Liver (tissue), 2 donors: ENCODE measurements at regions not wholly inside any gene's neighbourhood (a gene's known extent, or its start where the extent isn't known, plus 50 kb on each side); places are given as distances from the start of the nearest gene placed in this dataset.

Experiments
- CTCF ChIP-seq: fragments of 150-350 bp; IDR thresholded peaks from 2 replicates; pipeline ENCODE4 v1.5.1; 2017; ENCODE audit warnings: improper control_type of control experiment, low read depth, low read length; ENCODE audit not compliant: missing input control
- MAX ChIP-seq: IDR thresholded peaks from 2 replicates; pipeline ENCODE4 v1.6.1; 2016; ENCODE audit warnings: antibody characterized with exemption
- YY1 ChIP-seq: IDR thresholded peaks from 2 replicates; pipeline ENCODE4 v1.6.1; 2016; ENCODE audit warnings: antibody characterized with exemption, mild to moderate bottlenecking
- donor health status: healthy.

DNA sequence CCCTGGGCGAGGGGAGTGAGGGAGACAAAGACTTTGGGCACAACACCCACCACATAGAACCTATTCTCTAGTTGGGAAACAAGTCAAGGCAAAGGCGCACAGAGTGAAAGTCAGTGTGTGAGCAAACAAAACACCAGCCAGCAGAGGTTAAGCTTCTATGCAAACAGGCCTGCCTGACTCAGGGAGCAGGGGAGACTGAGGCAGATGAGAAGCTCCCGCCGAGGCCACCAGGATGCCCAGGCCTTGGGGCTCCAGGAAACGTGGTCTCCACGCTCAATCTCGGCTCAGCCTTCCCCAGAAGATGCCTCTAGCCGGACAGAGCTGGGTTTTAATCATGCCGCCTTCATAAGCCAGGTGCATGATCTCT lies 74.1 kb upstream of the KCNMA1 start:
- TF ChIP-seq CTCF (no peak), YY1 (no peak), MAX (no peak)
